IPS DF 6.9 (cell line): ENCODE measurements at regions not wholly inside any gene's neighbourhood (a gene's known extent, or its start where the extent isn't known, plus 50 kb on each side); places are given as distances from the start of the nearest gene placed in this dataset.

Experiments used
- DNase-seq: peaks from one replicate; pipeline ENCODE4 v3.0.0-alpha.2; 2013; ENCODE audit warnings: low read depth, low spot score
- H3K27ac ChIP-seq: one replicate; pipeline ENCODE4 v1.5.1; 2013; ENCODE audit warnings: low read length, control low read depth
- H3K27me3 ChIP-seq: 2 replicates; pipeline ENCODE4 v1.6.1; 2013; ENCODE audit warnings: mild to moderate bottlenecking, low read length; ENCODE audit not compliant: control insufficient read depth, insufficient read depth
- H3K36me3 ChIP-seq: 2 replicates; pipeline ENCODE4 v1.6.1; 2013; ENCODE audit warnings: low read length; ENCODE audit not compliant: control insufficient read depth, insufficient read depth
- H3K4me1 ChIP-seq: 2 replicates; pipeline ENCODE4 v1.6.1; 2013; ENCODE audit warnings: low read length; ENCODE audit not compliant: control insufficient read depth, insufficient read depth
- H3K4me3 ChIP-seq: 2 replicates; pipeline ENCODE4 v1.5.1; 2013; ENCODE audit warnings: mild to moderate bottlenecking, low read length
- H3K9me3 ChIP-seq: 2 replicates; pipeline ENCODE4 v1.6.1; 2013; ENCODE audit warnings: low read length, inconsistent platforms; ENCODE audit not compliant: control insufficient read depth, insufficient read depth
- WGBS: extraction: QIAGEN DNeasy Blood & Tissue Kit; methylation state at CpG from one replicate; pipeline ENCODE4 v1.1.7; 2013; ENCODE audit warnings: mixed read lengths, missing lambda C conversion rate; ENCODE audit not compliant: insufficient read length, insufficient coverage; 5-methylcytosine and 5-hydroxymethylcytosine counted together

GRCh38 chr12:126761420-126761819 lies 1505.5 kb upstream of the TMEM132C start:
- no CpG with 5 or more reads among the region's 2 CpGs for WGBS
- Histone ChIP-seq H3K4me3 (no peak overlapping the region), H3K27me3 (no peaks in the 10 kb centered on the region), H3K27ac (no peak overlapping the region), H3K4me1 (no peaks in the 10 kb centered on the region), H3K9me3 (peaks cover 6% of the 10 kb centered on the region), H3K36me3 (no peaks in the 10 kb centered on the region)
- DNase-seq, result no peak

GRCh38 chr12:126762150-126762549 lies 1504.8 kb upstream of the TMEM132C start:
- Histone ChIP-seq H3K4me3 (no peak overlapping the region), H3K27ac (no peak overlapping the region), H3K9me3 (peaks cover 6% of the 10 kb centered on the region), H3K4me1 (no peaks in the 10 kb centered on the region), H3K36me3 (no peaks in the 10 kb centered on the region), H3K27me3 (no peaks in the 10 kb centered on the region)
- no peak for DNase-seq
- WGBS, result no CpG with 5 or more reads among the region's 4 CpGs

- H3K27ac ChIP-seq, result no peak overlapping the region
- DNase-seq, result no peak
- WGBS, result no CpG with 5 or more reads among the region's 2 CpGs
- no peaks in the 10 kb centered on the region for H3K4me1 ChIP-seq
- peaks cover 8% of the 10 kb centered on the region for H3K9me3 ChIP-seq
- H3K27me3 ChIP-seq, result no peaks in the 10 kb centered on the region
- no peaks in the 10 kb centered on the region for H3K36me3 ChIP-seq
- no peak overlapping the region for H3K4me3 ChIP-seq
Observed at GRCh38 chr12:126763359-126763758, 1503.6 kb upstream of the TMEM132C start.

GRCh38 chr12:126767334-126767733 lies 1499.6 kb upstream of the TMEM132C start:
- no peak for DNase-seq
- H3K9me3 ChIP-seq, result peaks cover 8% of the 10 kb centered on the region
- H3K27ac ChIP-seq, result no peak overlapping the region
- H3K4me3 ChIP-seq, result no peak overlapping the region
- no peaks in the 10 kb centered on the region for H3K4me1 ChIP-seq
- WGBS, result no CpG with 5 or more reads among the region's 8 CpGs
- H3K36me3 ChIP-seq, result no peaks in the 10 kb centered on the region
- H3K27me3 ChIP-seq, result no peaks in the 10 kb centered on the region

GRCh38 chr12:126768517-126768916 lies 1498.5 kb upstream of the TMEM132C start:
- H3K27ac ChIP-seq, result no peak overlapping the region
- no peaks in the 10 kb centered on the region for H3K36me3 ChIP-seq
- H3K9me3 ChIP-seq, result peaks cover 10% of the 10 kb centered on the region
- no peaks in the 10 kb centered on the region for H3K27me3 ChIP-seq
- H3K4me1 ChIP-seq, result no peaks in the 10 kb centered on the region
- WGBS, result no CpG with 5 or more reads among the region's 4 CpGs
- H3K4me3 ChIP-seq, result no peak overlapping the region
- DNase-seq, result no peak

- Histone ChIP-seq H3K27me3 (no peaks in the 10 kb centered on the region), H3K36me3 (no peaks in the 10 kb centered on the region), H3K4me3 (no peak overlapping the region), H3K4me1 (no peaks in the 10 kb centered on the region), H3K27ac (no peak overlapping the region), H3K9me3 (peaks cover 7% of the 10 kb centered on the region)
- no peak for DNase-seq
- no CpG with 5 or more reads among the region's 3 CpGs for WGBS
Observed at GRCh38 chr12:126770188-126770587, 1496.8 kb upstream of the TMEM132C start.

- no peaks in the 10 kb centered on the region for H3K4me1 ChIP-seq
- no peaks in the 10 kb centered on the region for H3K27me3 ChIP-seq
- no peaks in the 10 kb centered on the region for H3K36me3 ChIP-seq
- DNase-seq, result no peak
- H3K27ac ChIP-seq, result no peak overlapping the region
- no peak overlapping the region for H3K4me3 ChIP-seq
- no CpG with 5 or more reads among the region's 18 CpGs for WGBS
- peaks cover 3% of the 10 kb centered on the region for H3K9me3 ChIP-seq
Observed at GRCh38 chr12:126772171-126772864, 1494.7 kb upstream of the TMEM132C start.

GRCh38 chr12:126773012-126773411 lies 1494.0 kb upstream of the TMEM132C start:
- H3K27ac ChIP-seq, result no peak overlapping the region
- H3K4me1 ChIP-seq, result no peaks in the 10 kb centered on the region
- no peaks in the 10 kb centered on the region for H3K36me3 ChIP-seq
- H3K27me3 ChIP-seq, result no peaks in the 10 kb centered on the region
- WGBS, result no CpG with 5 or more reads among the region's 5 CpGs
- no peak overlapping the region for H3K4me3 ChIP-seq
- H3K9me3 ChIP-seq, result peaks cover 2% of the 10 kb centered on the region; the same call in 1 of the 2 replicates
- no peak for DNase-seq

- Histone ChIP-seq H3K36me3 (no peaks in the 10 kb centered on the region), H3K9me3 (peaks cover 2% of the 10 kb centered on the region; the same call in 1 of the 2 replicates), H3K27ac (no peak overlapping the region), H3K27me3 (no peaks in the 10 kb centered on the region), H3K4me3 (no peak overlapping the region), H3K4me1 (no peaks in the 10 kb centered on the region)
- no peak for DNase-seq
- WGBS, result no CpG with 5 or more reads among the region's 1 CpG
Observed at GRCh38 chr12:126773491-126773890, 1493.5 kb upstream of the TMEM132C start.

- H3K27me3 ChIP-seq, result no peaks in the 10 kb centered on the region
- no peaks in the 10 kb centered on the region for H3K36me3 ChIP-seq
- no CpG with 5 or more reads among the region's 6 CpGs for WGBS
- H3K27ac ChIP-seq, result no peak overlapping the region
- DNase-seq, result no peak
- H3K4me1 ChIP-seq, result no peaks in the 10 kb centered on the region
- no peak overlapping the region for H3K4me3 ChIP-seq
- H3K9me3 ChIP-seq, result peaks cover 2% of the 10 kb centered on the region; the same call in 1 of the 2 replicates
Observed at GRCh38 chr12:126776026-126776655, 1490.8 kb upstream of the TMEM132C start.

GRCh38 chr12:126780343-126780742 lies 1486.6 kb upstream of the TMEM132C start:
- no peaks in the 10 kb centered on the region for H3K36me3 ChIP-seq
- H3K4me1 ChIP-seq, result no peaks in the 10 kb centered on the region
- H3K4me3 ChIP-seq, result no peak overlapping the region
- no peak overlapping the region for H3K27ac ChIP-seq
- no CpG with 5 or more reads among the region's 5 CpGs for WGBS
- H3K27me3 ChIP-seq, result no peaks in the 10 kb centered on the region
- DNase-seq, result no peak
- no peaks in the 10 kb centered on the region; the same call in 1 of the 2 replicates for H3K9me3 ChIP-seq
